Thyroid gland (tissue), 4 donors: ENCODE measurements at regions not wholly inside any gene's neighbourhood (a gene's known extent, or its start where the extent isn't known, plus 50 kb on each side); places are given as distances from the start of the nearest gene placed in this dataset.

Experiments
- CTCF ChIP-seq, 6 experiments: fragments of 200-600 bp in 3 of 6; fragments of 450-650 bp in 3 of 6; sonication (generic) in 3 of 6; IDR thresholded peaks; one replicate each; pipeline ENCODE4 v1.5.1; 2016 to 2019; ENCODE audit warnings: antibody characterized with exemption in 6 of 6, mild to moderate bottlenecking in 2 of 6, inconsistent platforms in 1 of 6, moderate library complexity in 1 of 6
- POLR2A ChIP-seq, 2 donors: fragments of 450-650 bp; IDR thresholded peaks; one replicate each; pipeline ENCODE4 v1.6.1; 2017; ENCODE audit warnings: antibody characterized with exemption in 2 of 2, mild to moderate bottlenecking in 2 of 2, moderate library complexity in 1 of 2

- no peak for TF ChIP-seq CTCF (IDR thresholded peaks at IDR 0.05)
- TF ChIP-seq POLR2A (IDR thresholded peaks at IDR 0.05) = no peak
Observed at GRCh38 chr13:50378509-50379044, 363.3 kb downstream of the KCNRG start.
